NCI-H187 treated with DMSO at 0.1 percent for 48 hours (cell line): ENCODE measurements at regions not wholly inside any gene's neighbourhood (a gene's known extent, or its start where the extent isn't known, plus 50 kb on each side); places are given as distances from the start of the nearest gene placed in this dataset.

Experiments used
- DNase-seq: peaks from one replicate; lab custom pipeline; 2025; lab: John Stamatoyannopoulos, UW

DNA sequence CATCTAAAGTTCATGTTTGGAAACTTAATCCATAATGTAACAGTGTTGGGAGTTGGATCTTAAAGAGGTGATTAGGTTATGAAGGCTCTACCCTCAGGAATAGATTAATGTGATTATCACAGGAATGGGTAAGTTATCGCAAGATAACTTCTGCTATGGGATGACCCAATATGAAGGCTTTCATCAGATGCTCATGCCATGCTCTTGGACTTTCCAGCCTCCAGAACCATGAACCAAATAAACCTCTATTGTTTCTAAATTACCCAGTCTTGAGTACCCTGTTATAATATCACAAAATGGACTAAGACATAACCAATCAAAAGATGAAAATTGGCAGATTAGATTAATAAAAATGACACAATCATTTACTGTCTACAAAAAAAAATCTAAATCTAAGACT is 906.9 kb upstream of the SOX9 start:
- no peak for DNase-seq

DNA sequence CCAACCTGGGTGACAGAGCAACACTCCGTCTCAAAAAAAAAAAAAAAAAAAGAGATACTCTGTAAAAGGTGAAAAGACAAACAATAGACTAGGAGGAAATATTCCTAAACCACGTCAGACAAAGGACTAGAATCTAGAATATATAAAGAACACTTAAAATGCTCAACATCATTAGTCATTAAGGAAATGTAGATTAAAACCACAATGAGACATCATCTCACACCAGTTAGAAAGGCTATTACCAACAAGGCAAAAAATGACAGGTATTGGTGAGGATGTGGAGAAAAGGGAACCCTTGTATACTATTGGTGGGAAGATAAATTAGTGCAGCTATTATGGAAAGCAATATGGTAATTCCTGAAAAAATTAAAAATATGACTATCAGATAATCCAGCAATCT is 903.1 kb upstream of the SOX9 start:
- DNase-seq = no peak

DNA sequence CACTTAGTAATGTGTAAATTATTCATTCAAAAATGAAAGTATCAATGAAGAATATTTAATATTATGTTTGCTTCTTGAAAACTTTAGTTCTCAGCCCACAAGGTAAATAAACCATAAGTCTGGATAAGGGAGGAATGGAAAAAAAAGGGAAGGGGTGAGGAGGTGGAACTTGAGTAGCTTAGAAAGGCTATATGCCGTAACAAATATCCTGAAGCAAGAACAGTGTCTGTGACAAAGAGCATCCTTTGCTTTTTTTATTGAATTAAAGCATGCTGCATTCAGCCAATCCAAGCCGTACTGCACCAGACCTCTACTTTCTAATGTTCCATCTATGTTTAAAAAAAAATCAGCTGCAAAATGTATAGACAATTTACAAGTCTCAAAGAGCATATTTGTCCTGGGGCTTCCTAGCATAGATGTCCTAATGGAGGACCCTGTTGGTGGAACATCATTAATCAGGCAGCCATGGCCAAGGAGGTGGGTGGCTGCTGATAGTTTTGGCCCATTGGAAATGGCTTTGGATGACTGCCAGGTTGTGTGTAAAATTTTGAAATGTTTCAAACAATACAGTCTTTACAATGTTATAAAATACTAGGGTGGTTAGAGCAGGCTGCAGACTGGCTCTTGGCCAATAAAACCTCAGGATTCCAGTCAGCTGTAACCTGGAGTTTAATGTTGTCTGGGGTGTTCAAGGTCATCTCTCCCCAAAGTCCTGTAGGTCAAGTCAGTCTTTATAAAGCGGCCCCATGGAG is 895.8 kb upstream of the SOX9 start:
- no peak for DNase-seq

DNA sequence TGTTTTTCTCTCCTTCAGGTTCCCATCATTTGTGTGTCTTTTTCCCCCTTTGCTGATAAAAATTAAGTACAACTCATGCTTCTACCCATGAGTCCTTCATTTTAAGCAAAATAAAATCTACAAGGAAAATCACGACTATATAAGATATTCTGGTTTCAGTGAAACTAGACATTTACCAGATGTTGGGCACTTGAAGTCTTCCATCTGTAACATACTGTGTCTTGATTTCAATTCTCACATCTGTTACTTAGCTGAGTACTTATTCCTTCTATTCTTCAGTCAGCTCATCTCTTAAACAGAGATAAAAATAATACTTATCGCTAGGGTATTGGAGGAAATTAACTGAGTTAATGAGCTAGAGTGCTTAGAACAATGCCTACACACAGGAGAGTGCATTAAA is 893.0 kb upstream of the SOX9 start:
- DNase-seq = no peak

DNA sequence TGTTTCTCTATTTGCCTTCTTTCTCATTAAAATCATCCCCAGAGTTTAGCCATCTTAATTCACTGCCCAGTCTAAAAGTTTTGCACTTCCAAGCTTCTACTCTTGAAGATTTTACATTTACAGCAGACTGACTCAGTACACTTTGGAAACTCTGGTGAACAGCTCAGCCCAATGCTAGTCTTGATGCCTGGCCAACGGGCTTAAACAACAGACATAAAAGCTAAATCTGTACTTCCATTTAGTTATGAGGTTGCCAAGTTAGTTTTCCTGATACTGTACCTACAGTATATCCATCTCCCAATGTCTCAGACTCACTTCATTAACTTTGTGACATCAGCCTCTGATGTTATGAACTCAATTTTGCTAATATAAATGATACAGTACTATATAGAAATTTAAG is 891.8 kb upstream of the SOX9 start:
- DNase-seq = no peak

DNA sequence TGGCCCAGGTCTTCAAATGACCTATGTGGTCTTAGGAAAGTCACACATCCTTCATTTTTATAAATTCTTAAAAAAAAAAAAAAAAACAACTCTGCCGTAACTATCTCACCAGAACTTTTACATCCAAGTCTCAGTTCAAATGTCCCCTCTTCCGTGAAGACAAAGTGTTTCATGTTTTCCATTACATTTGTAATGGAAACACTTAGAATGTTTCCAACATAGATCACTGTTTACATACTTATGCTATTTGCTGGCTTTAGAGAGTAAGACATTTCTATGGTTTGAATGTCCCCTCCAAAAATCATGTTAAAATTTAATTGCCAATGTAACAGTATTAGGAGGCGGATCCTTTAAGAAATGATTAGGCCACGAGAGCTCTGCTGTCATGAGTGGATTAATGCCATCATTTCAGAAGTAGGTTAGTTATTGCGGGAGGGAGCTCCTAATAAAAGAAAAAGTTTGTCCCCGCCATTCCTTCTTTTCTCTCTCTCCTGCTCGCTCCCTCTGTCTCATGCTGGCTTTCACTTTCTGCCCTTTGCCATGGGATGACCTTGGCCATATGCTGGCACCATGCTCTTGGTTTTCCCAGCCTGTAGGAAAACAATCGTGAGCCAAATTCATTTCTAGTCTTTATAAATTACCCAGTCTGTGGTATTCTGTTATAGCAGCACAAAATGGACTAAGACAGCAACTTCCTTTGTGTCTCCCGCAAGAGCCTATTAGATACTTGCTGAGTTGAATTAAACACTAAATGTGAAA is 887.8 kb upstream of the SOX9 start:
- no peak for DNase-seq

DNA sequence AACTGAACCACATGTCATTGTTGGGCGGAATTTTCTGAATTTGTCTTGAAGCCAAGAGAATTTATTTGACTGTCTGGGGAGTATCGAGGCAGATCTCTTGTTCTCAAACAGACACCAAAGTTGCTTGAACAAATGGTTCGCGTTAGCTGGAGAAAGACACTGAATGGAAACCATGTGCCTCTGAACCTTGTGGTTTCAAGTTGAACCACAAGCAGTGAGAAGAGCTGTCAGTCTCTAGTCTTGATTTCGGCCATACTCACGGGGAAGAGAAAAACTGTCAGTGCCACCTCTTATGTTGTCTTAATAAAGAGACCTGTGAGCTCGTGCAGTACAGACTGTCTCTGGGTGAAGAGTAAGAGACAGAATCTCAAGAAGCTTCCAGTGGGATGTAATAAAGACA is 886.5 kb upstream of the SOX9 start:
- DNase-seq = no peak

DNA sequence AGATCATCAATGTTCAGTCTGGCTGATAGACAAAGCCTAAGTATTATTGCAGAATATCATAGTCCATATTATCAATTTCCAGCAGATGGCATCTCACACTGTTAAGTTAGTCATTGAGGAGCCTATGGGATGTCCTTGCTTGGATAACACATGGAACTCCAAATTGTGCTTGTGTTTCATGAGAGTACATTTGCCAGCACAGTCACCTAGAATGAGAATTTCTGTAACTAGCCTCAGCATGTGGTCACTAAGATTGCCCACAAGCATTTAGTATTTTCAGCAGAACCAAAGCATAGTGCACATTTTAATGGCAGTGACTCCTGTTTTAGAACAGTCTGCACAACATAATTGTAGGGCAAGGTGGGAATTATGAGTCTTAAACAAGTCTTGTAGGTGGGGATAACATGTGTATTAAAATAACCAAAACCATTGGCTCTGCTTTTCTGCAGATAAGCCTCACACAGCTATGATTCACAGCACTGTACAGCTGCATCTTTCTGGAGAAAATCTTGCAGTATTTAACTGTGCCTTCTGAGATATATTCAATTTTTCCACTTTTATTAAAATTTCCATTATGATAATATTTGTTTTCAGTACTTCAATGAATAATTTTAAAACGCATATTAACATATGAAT is 882.8 kb upstream of the SOX9 start:
- no peak for DNase-seq

DNA sequence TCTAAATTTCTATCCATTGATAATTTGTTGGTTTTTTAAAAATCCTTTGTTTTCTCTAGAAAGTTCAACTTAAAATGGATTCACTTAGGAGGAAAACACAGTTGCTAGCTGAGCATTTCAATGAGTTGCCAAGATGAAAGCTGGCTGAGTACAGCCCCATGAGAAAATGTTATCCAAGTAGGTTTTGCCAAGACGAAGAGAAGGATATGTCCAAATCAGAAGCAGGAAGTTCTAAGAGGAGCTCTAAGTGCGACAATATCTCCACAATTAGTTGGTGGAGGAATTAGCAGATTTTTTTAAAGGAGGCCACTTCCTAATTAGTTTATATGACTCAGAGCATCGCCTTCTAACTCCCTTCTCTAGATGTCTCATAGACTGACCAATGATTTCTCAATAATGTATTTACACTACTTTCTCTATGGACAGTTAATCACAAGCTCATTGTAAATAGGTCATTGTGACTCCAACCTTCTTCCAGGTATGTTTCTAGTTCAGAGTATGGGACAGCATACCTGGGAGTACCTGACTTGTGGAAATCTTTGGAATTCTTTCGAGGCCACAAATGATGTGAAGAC is 873.3 kb upstream of the SOX9 start:
- no peak for DNase-seq

DNA sequence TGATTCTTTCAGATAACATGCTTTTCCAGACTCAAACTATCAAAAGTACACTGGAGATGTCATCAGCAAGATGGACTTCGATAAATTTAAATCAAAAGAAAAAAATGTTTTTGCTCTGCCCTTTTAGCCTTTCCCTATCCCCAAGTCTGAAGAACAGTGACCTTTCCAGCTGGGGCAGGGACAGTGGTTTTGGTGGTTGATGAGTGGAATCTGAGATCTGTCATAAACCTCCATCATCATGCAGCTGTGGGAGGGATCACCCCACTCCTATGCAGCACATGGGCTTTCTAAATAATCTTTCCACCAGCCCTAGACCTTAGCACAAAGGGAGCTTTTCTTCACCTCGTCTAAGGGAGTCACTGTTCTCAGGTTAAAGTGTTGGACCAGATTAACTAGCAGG is 869.5 kb upstream of the SOX9 start:
- DNase-seq = no peak

DNA sequence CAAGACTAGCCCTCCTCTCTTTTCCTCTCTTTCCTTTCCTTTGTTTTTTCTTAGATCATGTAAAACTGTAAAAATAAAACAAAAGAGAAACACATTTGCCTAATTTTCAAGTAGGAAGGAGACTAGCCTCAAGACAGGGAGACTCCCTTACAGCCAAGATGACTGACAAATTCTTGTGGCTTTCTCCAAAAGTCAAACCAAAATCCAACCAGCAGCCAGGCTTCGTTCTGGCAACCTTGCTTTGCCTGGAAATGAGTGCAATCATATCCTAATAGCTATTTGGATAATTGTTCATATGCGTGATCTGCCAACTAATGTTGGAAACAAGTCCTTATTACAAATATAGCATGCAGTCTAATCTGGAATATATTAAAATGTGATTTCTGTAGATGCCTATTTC is 868.9 kb upstream of the SOX9 start:
- no peak for DNase-seq

DNA sequence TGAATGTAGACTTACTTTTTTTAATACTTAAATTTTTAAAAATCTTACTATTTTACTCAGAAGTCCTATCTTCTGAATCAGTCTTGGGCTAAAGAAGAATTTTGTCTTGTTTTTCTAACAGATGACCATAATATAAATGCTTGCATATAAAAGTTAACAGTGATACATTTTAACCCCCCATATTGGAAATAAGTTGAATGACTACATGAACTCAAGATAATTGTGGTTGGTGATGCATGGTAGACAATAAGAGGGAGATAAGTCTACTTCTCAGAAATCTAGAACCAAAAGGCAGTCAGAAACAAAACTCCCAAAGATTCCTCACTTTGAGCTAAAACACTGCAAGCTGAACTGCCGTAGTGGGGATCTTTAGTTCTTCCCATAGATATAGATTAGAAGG is 868.4 kb upstream of the SOX9 start:
- no peak for DNase-seq

DNA sequence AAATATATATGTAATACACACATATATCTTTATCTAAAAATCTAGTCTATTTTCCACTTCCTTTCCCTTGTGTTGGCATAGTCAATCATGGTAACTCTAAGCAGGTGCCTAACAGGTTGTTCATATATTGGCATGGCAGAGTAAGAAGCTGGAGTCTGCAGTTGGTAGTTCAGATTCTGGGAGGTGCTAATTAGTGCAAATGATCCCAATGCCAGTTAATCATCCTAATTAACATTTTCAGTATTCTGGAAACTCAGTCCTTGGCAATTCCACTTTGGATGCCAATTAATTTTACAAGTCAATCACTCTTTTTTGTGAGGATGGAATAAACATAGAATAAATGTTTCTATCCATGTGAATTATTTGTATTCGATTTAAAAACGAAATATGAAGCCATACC is 863.7 kb upstream of the SOX9 start:
- DNase-seq = no peak

DNA sequence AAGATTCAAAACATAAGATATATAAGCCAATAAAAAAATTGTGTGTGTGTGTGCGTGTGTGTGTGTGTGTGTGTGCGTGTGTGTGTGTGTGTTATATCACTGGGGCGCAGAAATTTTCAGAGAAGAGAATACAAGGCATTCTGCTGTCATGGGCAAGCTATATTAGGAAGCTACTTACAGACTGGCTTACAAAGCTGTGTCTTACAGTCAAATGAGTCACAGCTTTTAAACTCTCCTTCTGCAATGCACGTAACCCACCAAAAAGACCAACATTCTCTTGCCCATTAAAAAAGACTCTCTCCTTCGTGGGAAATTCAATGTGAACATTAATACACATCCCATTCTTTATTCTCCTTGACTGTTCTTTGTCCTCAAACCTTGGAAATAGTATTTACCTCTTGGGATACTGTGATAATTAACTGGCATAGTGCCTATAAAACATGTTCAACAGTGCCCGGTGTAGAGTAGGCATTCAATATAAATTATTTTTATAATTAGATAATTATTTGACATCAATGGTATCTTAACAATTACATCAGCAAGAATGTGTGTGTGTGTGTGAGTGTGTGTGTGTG is 860.4 kb upstream of the SOX9 start:
- no peak for DNase-seq

DNA sequence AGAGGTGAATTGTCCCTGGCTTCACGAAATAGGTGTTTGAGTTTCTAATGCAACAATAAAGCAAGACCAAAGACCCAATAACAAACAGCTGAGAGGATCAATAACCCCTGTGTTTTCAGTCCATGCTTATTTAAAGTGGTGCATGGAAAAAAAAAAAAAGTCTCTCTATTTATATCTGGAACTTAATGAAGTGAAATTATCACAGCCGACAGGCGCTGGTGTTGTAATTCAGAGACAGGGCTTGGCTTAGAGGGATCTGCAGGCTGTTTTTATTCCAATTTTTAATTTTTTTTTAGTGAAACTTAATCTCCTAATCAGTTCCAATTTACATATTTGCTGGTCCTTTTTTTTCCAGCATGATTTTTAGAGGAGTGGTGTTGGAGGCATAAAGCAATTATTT is 858.2 kb upstream of the SOX9 start:
- no peak for DNase-seq

DNA sequence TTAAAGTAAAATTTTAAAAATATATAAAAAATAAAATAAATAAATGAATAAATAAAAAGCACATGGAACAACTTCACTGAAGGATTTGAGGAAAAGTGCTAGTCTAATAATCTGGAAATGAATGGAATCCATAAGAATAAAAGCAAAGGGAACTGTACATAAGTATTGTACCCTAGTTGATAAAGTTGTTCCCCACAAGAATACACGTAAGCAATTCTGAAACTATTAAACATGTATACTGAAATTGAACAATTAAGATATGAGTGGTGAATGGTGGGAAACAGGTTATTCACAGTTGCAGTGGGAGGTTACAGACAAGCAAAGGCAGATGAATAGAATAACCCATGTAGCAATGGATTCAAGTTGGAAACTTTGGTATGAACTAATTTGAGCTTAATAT is 853.2 kb upstream of the SOX9 start:
- DNase-seq = no peak

DNA sequence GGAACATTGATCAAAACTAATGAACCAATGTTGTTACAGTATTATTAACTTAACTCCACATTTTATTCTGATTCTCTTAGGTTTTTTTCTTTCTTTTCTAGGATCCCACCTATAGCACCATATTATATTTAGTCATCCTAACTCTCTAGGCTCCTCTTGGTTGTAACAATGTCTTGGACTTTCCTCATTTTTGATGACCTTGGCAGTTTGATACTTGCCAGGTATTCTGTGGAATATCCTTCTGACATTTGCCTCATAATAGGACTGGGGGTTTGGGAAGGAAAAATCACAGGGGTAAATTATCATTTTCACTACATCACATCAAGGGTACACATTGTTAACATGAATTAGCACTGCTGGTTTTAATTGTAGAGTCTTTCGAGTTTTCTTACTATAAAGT is 851.6 kb upstream of the SOX9 start:
- DNase-seq = no peak

DNA sequence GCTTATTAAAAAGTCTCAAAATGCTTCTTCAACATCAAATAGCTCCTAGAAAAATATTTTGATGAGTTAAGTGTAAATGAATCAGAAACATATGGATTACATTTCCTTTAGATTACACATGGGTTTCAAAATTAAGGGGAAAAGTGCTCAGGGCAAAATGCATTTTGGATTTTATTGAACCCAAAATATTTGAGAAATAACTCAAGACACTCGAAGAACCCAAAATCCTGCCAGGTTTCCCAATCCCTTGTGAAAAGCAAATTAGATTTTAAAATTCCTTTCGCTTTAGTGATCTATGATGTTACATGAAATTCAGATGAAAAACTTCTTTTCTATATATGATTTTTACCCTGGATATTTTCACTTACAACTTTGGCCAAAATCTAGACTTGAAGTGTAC is 847.4 kb upstream of the SOX9 start:
- no peak for DNase-seq

DNA sequence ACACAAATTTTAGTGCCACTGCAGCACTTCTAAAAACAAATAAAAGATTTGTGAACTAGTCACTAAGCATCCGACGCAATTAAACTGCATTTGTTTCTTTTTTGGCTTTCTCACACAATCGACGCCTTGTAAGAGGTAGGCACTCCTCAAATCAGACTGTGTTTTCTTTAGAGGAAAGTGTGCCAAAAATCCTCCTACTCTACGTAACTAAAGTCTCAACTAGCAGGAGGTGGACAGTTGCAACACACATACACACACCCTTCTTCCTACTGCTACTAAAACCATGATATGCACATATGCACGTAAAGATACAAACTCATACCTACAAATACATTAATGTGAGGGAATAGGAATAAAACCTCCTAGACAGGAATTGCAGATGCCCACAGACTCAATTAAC is 844.7 kb upstream of the SOX9 start:
- DNase-seq = no peak

DNA sequence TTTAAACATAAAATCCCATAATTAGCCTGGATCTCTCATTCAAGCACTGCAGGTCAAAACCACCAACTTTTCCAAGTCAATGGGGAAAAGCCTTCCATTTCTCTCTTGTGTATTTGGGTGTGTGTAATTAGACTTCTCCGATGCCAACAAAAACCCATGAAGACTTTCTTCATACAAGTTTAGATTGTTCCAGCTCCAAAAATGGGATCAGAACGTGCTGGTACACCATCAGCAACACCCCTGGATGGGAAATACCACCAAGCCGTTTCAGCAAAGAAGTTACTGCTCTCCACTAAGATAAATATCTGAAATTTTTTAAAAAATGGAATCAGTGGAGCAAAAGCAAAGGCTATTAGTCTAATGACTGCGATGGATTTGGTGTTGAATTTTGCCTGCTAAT is 837.3 kb upstream of the SOX9 start:
- no peak for DNase-seq

DNA sequence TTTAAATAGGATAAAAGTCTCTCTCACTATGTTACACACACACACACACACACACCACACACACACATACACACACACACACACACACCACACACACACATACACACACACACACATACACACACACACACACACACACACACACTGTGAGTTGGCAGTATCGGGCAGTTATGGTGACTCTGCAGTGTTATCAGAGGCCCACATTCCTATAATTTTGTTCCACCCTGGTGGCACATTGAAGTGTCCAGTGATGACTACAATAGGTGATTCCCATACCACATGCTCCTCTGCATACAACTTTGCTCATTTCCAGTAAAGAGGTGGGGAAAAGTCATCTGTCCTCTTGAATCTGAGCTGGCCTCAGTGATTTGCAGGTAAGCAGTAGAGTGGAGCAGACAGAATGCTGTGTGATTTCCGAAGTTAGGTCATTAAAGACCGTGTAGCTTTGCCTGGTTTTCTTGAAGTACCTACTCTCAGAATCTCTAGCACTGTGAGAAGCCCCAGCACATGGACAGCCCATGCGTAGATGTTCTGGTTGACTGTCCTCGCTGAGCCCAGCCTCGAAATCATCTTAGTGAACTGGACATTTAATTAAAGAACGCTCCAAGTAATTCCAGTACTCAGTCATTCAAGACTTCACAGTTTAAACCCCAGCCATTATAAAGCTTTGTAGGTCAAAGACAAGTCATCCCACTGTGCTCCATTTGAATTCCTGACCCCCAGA is 836.6 kb upstream of the SOX9 start:
- no peak for DNase-seq

DNA sequence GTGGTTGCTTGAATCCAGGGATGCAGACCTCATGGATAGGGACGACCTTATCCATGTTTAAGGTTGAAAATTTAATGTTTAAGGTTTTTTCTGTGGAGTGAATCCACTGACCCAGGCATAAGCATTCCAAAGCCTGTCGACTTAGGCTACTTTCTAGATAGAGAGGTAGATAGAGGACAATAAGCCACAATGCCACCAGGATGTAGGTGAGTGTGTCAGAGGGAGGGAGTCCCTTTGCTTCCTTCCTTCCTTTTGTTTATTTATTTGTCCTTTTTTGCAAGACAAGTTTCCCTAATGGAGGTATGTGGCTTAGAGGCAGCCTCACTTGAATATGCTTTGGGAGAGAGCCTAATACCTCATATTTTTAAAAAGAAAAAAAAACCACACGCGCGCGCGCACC is 834.2 kb upstream of the SOX9 start:
- no peak for DNase-seq
